ENCODE measurements at regions not wholly inside any gene's neighbourhood (a gene's known extent, or its start where the extent isn't known, plus 50 kb on each side); places are given as distances from the start of the nearest gene placed in this dataset.

DNA sequence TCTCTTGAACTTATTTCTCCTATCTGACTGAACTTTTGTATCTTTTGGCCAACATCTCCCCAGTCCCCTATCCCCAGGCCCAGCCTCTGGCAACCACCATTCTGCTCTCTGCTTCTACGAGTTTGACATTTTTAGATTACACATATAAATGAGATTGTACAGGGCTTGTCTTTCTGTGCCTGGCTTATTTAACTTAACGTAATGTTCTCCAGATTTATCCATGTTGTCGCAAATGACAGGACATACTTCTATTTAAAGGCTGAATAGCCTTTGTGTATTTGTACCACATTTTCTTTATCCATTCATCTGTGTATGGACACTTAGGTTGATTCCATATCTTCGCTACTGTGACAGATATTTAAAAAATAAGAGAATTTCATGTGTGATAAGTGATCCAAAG is 98.6 kb downstream of the LSMEM1 start:
- TF ChIP-seq, protein P1, sequence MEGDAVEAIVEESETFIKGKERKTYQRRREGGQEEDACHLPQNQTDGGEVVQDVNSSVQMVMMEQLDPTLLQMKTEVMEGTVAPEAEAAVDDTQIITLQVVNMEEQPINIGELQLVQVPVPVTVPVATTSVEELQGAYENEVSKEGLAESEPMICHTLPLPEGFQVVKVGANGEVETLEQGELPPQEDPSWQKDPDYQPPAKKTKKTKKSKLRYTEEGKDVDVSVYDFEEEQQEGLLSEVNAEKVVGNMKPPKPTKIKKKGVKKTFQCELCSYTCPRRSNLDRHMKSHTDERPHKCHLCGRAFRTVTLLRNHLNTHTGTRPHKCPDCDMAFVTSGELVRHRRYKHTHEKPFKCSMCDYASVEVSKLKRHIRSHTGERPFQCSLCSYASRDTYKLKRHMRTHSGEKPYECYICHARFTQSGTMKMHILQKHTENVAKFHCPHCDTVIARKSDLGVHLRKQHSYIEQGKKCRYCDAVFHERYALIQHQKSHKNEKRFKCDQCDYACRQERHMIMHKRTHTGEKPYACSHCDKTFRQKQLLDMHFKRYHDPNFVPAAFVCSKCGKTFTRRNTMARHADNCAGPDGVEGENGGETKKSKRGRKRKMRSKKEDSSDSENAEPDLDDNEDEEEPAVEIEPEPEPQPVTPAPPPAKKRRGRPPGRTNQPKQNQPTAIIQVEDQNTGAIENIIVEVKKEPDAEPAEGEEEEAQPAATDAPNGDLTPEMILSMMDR (IDR thresholded peaks at IDR 0.05; ENCODE audit: poor library complexity, severe bottlenecking), result no peak
- TF ChIP-seq EZH2 (IDR thresholded peaks at IDR 0.05; ENCODE audit: borderline replicate concordance, insufficient read depth, low read length, poor library complexity, severe bottlenecking), result no peak
- TF ChIP-seq EP300 (conservative IDR thresholded peaks at IDR 0.05; ENCODE audit: poor library complexity, severe bottlenecking), result no peak
- TF ChIP-seq, protein P2, sequence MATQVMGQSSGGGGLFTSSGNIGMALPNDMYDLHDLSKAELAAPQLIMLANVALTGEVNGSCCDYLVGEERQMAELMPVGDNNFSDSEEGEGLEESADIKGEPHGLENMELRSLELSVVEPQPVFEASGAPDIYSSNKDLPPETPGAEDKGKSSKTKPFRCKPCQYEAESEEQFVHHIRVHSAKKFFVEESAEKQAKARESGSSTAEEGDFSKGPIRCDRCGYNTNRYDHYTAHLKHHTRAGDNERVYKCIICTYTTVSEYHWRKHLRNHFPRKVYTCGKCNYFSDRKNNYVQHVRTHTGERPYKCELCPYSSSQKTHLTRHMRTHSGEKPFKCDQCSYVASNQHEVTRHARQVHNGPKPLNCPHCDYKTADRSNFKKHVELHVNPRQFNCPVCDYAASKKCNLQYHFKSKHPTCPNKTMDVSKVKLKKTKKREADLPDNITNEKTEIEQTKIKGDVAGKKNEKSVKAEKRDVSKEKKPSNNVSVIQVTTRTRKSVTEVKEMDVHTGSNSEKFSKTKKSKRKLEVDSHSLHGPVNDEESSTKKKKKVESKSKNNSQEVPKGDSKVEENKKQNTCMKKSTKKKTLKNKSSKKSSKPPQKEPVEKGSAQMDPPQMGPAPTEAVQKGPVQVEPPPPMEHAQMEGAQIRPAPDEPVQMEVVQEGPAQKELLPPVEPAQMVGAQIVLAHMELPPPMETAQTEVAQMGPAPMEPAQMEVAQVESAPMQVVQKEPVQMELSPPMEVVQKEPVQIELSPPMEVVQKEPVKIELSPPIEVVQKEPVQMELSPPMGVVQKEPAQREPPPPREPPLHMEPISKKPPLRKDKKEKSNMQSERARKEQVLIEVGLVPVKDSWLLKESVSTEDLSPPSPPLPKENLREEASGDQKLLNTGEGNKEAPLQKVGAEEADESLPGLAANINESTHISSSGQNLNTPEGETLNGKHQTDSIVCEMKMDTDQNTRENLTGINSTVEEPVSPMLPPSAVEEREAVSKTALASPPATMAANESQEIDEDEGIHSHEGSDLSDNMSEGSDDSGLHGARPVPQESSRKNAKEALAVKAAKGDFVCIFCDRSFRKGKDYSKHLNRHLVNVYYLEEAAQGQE (IDR thresholded peaks at IDR 0.05; ENCODE audit: borderline replicate concordance), result no peak
- no peak for TF ChIP-seq MXI1 (conservative IDR thresholded peaks at IDR 0.05; ENCODE audit: poor library complexity, severe bottlenecking)
- no peak for TF ChIP-seq TAF1 (IDR thresholded peaks at IDR 0.05; ENCODE audit: low read depth)
- TF ChIP-seq POLR2AphosphoS5 (IDR thresholded peaks at IDR 0.05), result no peak
- no peak for TF ChIP-seq SMC3 (conservative IDR thresholded peaks at IDR 0.05; ENCODE audit: poor library complexity)
